BJ (cell line): ENCODE measurements at regions not wholly inside any gene's neighbourhood (a gene's known extent, or its start where the extent isn't known, plus 50 kb on each side); places are given as distances from the start of the nearest gene placed in this dataset.

Experiments used
- CTCF ChIA-PET: fragments of 350-600 bp; formaldehyde crosslinking; extraction: SDS; loops from one replicate; lab custom pipeline; 2021; ENCODE audit warnings: antibody characterized with exemption, inconsistent platforms; lab: Yijun Ruan, JAX
- POLR2A ChIA-PET: fragments of 300-600 bp; sonication (Branson Sonifier 250); formaldehyde crosslinking; extraction: SDS; loops from one replicate; lab custom pipeline; 2021; ENCODE audit warnings: antibody characterized with exemption; lab: Charles Lee
- DNase-seq: peaks from one replicate; pipeline ENCODE4 v3.0.0-alpha.2; 2011; ENCODE audit warnings: low read depth
- H3K27me3 ChIP-seq: 2 replicates; pipeline ENCODE4 v1.6.0; 2011; ENCODE audit warnings: low read length; ENCODE audit not compliant: control insufficient read depth, insufficient read depth
- H3K36me3 ChIP-seq: 2 replicates; pipeline ENCODE4 v1.5.1; 2011; ENCODE audit warnings: low read length; ENCODE audit not compliant: control insufficient read depth, insufficient read depth
- H3K4me3 ChIP-seq: 2 replicates; pipeline ENCODE4 v1.5.1; 2011; ENCODE audit warnings: low read depth, mild to moderate bottlenecking, control low read depth, low read length
- TF ChIP-seq, protein P1 (sequence below): IDR thresholded peaks from 2 replicates; pipeline ENCODE4 v1.5.1; 2011; ENCODE audit warnings: low read depth, mild to moderate bottlenecking, control low read depth, inconsistent platforms, low read length, moderate library complexity; ENCODE audit not compliant: insufficient read depth

DNA sequence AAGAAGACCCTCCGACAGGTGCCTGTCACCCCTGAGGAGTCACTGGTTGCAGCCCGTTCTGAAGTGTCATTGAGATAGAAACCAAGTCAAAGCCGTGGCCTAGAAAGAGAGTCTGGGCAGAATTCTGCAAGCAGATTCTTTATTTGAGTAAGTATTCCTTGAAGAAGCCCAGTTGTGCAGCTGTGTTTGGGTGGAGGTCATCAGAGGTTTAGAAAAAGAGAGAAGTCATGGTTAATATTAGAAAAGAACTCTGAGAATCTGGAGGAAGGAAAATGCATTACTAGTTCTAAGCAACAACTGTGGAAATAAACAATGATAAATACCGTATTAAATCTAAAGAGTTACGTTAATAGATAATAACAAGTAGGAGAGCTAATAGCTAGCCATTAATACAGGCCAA, 118.8 kb upstream of the KIRREL3 start:
- POLR2A ChIA-PET = no interaction called here

DNA sequence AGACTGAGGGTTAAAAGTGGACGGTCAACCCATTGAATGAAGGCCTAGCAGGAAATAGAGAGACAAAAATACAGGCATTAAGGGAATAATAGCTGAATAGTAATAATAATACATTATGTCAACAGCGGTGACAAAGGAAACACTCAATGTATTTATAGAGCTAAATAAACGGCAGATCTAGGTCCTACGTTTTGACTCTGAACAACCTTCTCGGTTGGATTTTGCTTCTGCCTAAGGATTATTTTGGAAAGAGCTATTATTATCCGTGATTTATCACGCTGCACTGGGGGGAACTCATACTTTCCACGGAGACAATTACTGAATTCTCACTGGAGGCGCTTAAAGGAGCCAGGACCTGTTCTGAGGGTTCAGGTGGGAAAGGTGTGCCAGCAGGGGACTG, 118.2 kb upstream of the KIRREL3 start:
- Histone ChIP-seq H3K27me3 (peaks cover 12% of the 10 kb centered on the region), H3K4me3 (no peak overlapping the region), H3K36me3 (no peaks in the 10 kb centered on the region)
- DNase-seq = no peak
- TF ChIP-seq, protein P1, sequence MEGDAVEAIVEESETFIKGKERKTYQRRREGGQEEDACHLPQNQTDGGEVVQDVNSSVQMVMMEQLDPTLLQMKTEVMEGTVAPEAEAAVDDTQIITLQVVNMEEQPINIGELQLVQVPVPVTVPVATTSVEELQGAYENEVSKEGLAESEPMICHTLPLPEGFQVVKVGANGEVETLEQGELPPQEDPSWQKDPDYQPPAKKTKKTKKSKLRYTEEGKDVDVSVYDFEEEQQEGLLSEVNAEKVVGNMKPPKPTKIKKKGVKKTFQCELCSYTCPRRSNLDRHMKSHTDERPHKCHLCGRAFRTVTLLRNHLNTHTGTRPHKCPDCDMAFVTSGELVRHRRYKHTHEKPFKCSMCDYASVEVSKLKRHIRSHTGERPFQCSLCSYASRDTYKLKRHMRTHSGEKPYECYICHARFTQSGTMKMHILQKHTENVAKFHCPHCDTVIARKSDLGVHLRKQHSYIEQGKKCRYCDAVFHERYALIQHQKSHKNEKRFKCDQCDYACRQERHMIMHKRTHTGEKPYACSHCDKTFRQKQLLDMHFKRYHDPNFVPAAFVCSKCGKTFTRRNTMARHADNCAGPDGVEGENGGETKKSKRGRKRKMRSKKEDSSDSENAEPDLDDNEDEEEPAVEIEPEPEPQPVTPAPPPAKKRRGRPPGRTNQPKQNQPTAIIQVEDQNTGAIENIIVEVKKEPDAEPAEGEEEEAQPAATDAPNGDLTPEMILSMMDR = no peak
- ChIA-PET CTCF (no interaction called here), POLR2A (no interaction called here)

More for the DNA sequence above, 118.8 kb upstream of the KIRREL3 start:
- no peak for DNase-seq
- TF ChIP-seq, protein P1 = no peak
- Histone ChIP-seq H3K4me3 (no peak overlapping the region), H3K36me3 (no peaks in the 10 kb centered on the region), H3K27me3 (peaks cover 10% of the 10 kb centered on the region)
- CTCF ChIA-PET = no interaction called here

DNA sequence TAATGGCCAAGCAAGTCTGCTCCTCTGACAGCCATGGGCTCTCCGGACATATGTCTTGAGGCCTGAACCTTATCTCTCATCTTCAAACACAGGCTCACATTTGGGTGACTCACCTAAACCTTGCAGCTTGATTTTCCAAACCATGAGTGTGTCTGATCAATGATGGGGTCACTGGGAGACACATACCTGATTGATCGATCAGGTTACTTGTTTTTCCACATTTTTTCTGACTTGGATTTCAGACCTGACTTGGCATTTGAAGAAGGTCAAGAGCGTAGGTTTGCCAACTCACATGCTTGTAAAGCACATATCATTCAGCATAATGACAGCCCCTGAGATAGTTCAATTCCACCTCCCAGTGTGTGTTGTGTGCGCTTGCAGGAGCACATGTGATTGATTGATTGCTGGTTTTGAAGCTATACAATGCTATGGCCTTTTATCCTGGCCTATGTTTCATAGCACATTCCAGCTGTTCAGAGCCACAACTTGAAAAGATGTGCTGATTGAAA, 116.7 kb upstream of the KIRREL3 start:
- CTCF ChIA-PET = no interaction called here
- H3K27me3 ChIP-seq = peaks cover 15% of the 10 kb centered on the region
- POLR2A ChIA-PET = no interaction called here

DNA sequence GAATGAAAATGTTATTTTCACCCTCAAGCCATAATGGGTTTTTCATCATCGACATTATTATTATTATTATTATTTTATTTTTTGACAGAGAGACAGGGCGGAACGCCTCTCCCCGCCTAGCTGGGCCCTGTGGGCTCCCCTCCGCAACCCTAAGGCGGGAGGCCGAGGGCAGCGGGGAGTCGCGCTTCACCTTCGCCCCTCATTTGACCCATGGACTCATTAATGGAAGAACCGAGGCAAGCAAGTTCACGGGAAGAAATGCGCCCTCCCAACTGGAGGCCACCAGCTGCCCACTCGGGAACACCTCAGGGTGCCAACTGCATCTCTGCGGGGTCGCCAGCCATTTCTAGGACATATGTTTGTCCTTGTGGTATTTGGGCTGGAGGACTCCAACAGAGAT, 115.3 kb upstream of the KIRREL3 start:
- CTCF ChIA-PET = no interaction called here
- TF ChIP-seq, protein P1 = no peak
- POLR2A ChIA-PET = no interaction called here
- DNase-seq = no peak
- Histone ChIP-seq H3K27me3 (peaks cover 16% of the 10 kb centered on the region), H3K36me3 (no peaks in the 10 kb centered on the region), H3K4me3 (no peak overlapping the region)

More for the DNA sequence above, 116.7 kb upstream of the KIRREL3 start:
- Histone ChIP-seq H3K4me3 (no peak overlapping the region), H3K36me3 (no peaks in the 10 kb centered on the region)
- TF ChIP-seq, protein P1 = no peak
- DNase-seq = no peak

DNA sequence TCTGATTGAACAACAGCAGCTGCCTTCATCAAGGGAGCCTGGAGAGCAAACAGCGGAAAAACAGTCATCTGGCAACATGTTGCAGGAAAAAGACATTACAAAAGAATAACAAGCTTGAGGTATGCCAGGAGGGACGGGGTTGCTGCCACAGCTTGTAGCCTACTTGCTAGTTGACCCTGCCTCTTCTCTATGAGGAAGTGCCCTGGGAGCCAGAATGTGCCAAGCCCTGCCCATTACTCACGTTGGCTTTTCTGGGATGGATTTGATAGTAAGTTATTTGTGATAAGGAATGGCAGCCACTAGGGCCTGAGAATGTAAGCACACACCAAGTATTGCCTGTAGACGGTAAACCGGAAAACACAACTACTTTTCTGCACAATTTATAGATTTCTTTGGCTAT, 113.5 kb upstream of the KIRREL3 start:
- Histone ChIP-seq H3K36me3 (no peaks in the 10 kb centered on the region), H3K27me3 (peaks cover 17% of the 10 kb centered on the region), H3K4me3 (no peak overlapping the region)
- ChIA-PET CTCF (no interaction called here), POLR2A (no interaction called here)
- no peak for DNase-seq
- TF ChIP-seq, protein P1 = no peak
